ENCODE measurements at regions not wholly inside any gene's neighbourhood (a gene's known extent, or its start where the extent isn't known, plus 50 kb on each side); places are given as distances from the start of the nearest gene placed in this dataset.
"Not testable (repeated sequence)": the region's sequence is repeated elsewhere in the genome, so short reads cannot be mapped to it uniquely, and the experiment has no call there.

DNA sequence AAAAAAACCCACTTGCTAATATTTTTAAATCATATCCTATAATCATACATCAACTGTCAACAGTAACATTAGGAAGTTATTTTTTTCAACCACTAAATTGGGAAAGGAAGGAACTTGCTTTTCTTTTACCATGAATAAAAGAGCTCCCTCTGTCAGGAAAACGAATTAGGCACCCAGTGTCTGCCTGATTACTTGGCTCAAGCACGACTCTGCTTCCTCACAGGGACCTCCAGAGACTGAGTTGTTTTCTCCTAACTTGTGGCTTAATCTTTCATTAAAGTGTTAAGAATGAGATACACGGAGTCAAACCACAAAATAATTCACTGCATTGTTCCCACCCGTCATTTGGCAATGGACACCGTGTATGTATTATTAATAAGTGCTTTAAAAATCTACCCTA lies 1405.1 kb upstream of the EYS start:
- in situ Hi-C loops (cut with HindIII; ENCODE audit: low sequenced_read_pairs): no loop called here
- TF ChIP-seq, protein P1, sequence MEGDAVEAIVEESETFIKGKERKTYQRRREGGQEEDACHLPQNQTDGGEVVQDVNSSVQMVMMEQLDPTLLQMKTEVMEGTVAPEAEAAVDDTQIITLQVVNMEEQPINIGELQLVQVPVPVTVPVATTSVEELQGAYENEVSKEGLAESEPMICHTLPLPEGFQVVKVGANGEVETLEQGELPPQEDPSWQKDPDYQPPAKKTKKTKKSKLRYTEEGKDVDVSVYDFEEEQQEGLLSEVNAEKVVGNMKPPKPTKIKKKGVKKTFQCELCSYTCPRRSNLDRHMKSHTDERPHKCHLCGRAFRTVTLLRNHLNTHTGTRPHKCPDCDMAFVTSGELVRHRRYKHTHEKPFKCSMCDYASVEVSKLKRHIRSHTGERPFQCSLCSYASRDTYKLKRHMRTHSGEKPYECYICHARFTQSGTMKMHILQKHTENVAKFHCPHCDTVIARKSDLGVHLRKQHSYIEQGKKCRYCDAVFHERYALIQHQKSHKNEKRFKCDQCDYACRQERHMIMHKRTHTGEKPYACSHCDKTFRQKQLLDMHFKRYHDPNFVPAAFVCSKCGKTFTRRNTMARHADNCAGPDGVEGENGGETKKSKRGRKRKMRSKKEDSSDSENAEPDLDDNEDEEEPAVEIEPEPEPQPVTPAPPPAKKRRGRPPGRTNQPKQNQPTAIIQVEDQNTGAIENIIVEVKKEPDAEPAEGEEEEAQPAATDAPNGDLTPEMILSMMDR (IDR thresholded peaks at IDR 0.05; ENCODE audit: low read depth, low read length): no peak
- DNase-seq (ENCODE audit: low read depth, low spot score): no peak
- H3K4me3 ChIP-seq (ENCODE audit: low read depth, low read length): no peak overlapping the region

DNA sequence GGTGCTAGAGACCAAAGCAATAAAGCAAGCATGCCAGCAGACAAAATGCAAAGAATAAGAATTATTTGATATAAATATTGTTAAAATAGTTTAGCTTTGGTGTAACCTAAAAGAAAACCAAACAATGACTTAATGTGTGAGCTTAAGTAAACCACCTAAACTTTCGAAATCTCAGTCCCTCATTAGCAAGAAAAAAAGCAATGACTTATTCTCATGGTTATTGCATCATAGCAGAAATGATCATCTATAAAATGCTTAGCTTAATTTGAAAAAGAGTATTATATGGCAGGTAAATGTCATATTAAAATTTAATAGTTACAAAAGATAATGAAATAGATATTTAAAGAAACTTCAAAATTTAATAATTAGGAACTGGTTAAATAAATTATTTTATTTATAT lies 1395.7 kb upstream of the EYS start:
- in situ Hi-C loops (cut with HindIII; ENCODE audit: low sequenced_read_pairs): no loop called here
- TF ChIP-seq, protein P1 (IDR thresholded peaks at IDR 0.05; ENCODE audit: low read depth, low read length): no peak

DNA sequence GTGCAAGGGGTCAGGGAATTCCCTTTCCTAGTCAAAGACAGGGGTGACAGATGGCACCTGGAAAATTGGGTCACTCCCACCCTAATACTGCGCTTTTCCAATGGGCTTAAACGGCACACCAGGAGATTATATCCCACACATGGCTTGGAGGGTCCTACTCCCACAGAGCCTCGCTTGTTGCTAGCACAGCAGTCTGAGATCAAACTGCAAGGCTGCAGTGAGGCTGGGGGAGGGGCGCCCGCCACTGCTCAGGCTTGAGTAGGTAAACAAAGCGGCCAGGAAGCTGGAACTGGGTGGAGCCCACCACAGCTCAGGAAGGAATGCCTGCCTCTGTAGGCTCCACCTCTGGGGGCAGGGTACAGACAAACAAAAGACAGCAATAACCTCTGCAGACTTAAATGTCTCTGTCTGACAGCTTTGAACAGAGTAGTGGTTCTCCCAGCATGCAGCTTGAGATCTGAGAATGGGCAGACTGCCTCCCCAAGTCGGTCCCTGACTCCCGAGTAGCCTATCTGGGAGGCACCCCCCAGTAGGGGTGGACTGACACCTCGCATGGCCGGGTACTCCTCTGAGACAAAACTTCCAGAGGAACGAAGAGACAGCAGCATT lies 1388.7 kb upstream of the EYS start:
- in situ Hi-C loops (cut with HindIII; ENCODE audit: low sequenced_read_pairs); H3K4me3 ChIP-seq (ENCODE audit: low read depth, low read length); DNase-seq (ENCODE audit: low read depth, low spot score): not testable (repeated sequence)

More for the DNA sequence above, 1395.7 kb upstream of the EYS start:
- DNase-seq (ENCODE audit: low read depth, low spot score): no peak
- H3K4me3 ChIP-seq (ENCODE audit: low read depth, low read length): no peak overlapping the region

DNA sequence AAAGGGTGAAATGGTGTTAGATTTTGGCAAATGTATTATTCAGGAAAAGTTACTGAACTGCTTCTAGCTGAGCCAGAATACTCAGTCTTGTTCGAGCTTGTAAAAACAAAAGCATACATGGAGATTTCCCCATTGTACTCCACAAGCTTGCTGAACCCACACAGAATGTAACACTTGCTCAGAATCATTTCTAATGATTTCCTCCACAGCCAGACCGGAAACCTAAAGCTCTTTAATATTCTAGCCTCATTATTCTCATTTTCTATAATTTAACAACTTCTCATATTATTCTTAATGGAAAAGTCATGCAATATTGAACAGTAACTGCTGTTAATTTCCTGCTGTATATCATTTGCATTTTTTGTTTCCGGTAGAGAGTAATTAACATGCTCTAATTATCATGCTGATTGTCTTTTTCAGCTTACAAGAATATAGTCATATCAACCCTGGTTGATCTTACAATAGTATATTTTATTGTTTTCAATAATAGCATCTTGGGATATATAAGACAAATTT lies 1387.5 kb upstream of the EYS start:
- in situ Hi-C loops (cut with HindIII; ENCODE audit: low sequenced_read_pairs): no loop called here
- DNase-seq (ENCODE audit: low read depth, low spot score): no peak
- no peak overlapping the region for H3K4me3 ChIP-seq (ENCODE audit: low read depth, low read length)
- TF ChIP-seq, protein P1 (IDR thresholded peaks at IDR 0.05; ENCODE audit: low read depth, low read length): no peak

DNA sequence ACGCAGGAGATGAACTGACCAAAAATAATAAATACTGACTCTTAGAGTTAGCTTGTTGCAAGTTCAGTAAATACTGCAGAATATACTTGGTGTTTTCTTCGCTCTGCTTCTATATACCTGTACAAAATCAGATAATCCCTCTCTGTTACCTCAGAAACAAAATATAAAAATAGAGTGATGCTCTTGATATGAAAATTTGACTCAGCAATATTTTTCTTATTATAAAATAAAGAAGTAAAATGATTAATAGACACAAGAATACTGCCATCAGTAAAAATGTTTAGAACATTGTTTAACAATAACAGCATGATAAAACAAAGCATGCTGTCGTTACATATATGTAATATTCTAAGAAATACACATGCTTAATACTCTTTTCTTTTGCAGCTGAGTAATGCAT lies 1366.9 kb upstream of the EYS start:
- TF ChIP-seq, protein P1 (IDR thresholded peaks at IDR 0.05; ENCODE audit: low read depth, low read length): no peak
- in situ Hi-C loops (cut with HindIII; ENCODE audit: low sequenced_read_pairs): no loop called here
- DNase-seq (ENCODE audit: low read depth, low spot score): no peak
- H3K4me3 ChIP-seq (ENCODE audit: low read depth, low read length): no peak overlapping the region

DNA sequence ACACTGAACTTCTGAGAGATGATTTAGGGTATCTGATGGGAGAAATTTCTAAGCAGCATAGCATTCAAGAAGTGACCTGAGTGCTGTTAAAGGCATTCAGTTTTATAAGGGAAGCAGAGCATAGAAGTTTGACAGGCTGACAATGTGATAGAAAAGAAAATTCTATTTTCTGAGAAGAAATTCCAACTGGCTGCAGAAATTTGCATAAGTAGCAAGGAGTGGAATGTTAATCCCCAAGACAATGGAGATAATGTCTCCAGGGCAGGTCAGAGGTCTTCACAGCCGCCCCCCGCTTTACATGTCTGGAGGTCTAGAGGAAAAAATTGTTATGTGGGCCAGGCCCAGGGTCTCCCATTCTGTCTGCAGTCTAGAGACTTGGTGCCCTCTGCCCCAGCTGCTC lies 1361.8 kb upstream of the EYS start:
- no peak overlapping the region for H3K4me3 ChIP-seq (ENCODE audit: low read depth, low read length)
- DNase-seq (ENCODE audit: low read depth, low spot score): no peak
- in situ Hi-C loops (cut with HindIII; ENCODE audit: low sequenced_read_pairs): no loop called here
- TF ChIP-seq, protein P1 (IDR thresholded peaks at IDR 0.05; ENCODE audit: low read depth, low read length): no peak

DNA sequence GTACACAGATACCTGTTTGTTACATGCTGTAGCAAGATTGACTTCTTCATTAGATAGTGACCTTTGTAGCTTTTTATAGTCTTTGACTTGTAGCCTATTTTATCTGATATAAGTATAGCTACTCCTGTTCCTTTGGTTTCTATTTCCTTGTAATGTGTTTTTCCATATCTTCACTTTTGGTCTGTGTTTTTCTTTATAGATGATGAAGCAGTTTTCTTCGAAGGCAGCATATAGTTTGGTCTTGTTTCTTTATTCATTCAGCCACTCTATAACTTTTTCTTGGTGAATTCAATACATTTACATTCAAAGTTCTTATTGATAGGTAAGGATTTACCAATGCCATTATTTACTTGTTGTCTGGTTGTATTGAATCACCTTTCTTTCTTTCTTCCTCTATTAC lies 1357.3 kb upstream of the EYS start:
- no peak for DNase-seq (ENCODE audit: low read depth, low spot score)
- in situ Hi-C loops (cut with HindIII; ENCODE audit: low sequenced_read_pairs): no loop called here
- H3K4me3 ChIP-seq (ENCODE audit: low read depth, low read length): no peak overlapping the region
- TF ChIP-seq, protein P1 (IDR thresholded peaks at IDR 0.05; ENCODE audit: low read depth, low read length): no peak

All from astrocyte of the spinal cord (primary cell).